Kasumi-1 (cell line): ENCODE measurements at regions not wholly inside any gene's neighbourhood (a gene's known extent, or its start where the extent isn't known, plus 50 kb on each side); places are given as distances from the start of the nearest gene placed in this dataset.

ENCODE experiments used
- DNase-seq, 2 experiments: peaks; one replicate each; lab custom pipeline; 2025; lab: John Stamatoyannopoulos, UW

DNA sequence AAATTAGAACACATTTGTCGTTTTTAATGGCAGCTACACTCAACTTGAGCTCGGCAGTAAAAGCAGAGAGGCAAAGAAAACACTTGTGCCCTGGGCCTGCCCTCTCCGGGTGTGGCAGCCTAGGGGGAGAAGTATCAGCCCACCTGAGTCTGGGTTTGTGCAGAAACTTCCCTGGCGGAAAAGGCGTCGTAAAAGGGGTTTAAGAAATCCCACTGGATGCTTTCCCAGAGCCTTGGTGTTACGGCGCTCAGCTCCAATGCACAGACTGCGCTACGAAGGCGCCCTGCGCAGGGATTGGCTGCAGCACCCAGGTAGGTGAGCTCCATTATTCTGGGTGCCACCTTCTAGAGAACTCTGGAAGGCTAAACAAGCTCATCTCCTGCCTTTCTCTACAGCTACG lies 461.5 kb upstream of the NR2F2 start:
- DNase-seq, result no peak

DNA sequence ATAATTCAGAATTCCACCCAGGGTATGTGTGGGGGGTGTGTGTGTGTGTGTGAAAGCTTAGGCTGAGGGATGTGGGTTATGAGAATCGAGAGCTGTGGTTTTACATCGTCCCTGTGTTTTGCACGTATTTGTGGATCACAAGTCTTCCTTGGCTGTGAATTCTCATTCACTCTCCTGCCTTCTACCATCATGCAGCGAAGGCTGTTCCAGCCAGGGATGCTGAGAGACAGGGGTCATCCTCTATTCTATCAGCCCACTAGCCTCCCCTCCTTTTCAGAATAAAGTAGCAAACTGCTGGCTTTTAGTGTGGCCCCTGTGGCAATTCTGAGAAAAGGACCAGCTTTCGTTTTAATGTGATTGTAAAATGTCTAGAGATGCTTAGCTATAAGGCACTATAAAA lies 460.6 kb upstream of the NR2F2 start:
- no peak for DNase-seq

DNA sequence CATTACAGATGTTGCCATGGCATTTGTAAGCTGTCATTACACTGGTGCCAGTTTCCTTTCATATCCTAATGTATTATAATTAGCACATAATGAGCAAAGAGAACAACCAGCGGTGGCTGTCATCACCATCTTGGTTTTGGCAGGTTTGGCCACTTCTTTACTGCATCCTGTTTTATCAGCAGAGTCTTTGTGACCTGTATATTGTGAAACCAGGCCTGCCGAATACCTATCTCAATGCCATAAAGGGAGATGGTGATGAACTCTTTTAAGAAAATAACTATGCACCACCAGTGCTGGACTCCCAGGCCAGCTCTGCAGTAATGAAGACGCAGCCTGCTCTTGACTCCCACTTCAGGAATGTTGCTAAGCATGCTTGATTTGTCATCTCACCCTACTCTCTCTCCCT lies 458.1 kb upstream of the NR2F2 start:
- DNase-seq, result no peak

DNA sequence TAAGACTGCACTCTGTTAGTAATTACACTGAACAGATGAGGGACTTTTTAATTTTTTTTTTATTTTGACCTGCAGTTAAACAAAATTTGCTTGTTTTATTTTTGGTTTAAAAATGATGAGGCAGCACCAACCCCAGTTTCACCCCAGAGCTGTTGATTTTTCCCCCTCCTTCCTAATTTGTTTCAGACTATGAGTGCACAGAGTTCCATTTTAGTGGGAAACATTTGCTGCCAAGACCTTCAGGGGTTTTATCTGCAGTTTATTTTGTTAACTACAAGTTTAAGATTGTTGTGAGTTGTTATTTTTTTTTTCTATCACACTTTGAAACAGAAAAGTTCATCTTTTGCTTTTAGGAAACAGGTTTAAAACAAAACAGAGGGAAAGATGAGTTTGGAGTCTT lies 455.9 kb upstream of the NR2F2 start:
- no peak for DNase-seq

DNA sequence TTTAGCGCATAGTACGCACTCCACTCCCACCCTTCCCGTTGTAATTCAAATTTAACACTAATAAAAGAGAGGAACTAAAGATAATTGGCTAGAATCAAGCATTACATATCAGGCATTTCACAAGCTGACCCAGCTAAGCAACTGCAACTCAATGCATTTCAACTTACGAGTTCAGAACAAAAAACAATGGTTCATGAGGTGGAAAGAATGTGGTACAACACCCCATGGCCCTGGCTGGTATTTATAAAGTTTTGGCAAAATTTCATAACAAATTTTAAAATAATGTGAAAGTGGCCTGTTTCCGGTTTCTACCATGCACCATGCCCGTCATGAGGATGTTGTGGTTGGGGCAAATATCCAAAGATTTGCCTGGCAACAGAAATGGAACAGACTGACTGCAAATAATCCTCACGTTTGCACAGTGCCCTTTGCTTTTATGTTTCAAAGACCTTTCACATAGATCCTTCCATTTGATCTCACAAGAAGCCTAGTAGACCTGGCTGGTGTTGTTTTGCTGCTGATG lies 455.3 kb upstream of the NR2F2 start:
- DNase-seq, result peak; percentile 40 to 57

DNA sequence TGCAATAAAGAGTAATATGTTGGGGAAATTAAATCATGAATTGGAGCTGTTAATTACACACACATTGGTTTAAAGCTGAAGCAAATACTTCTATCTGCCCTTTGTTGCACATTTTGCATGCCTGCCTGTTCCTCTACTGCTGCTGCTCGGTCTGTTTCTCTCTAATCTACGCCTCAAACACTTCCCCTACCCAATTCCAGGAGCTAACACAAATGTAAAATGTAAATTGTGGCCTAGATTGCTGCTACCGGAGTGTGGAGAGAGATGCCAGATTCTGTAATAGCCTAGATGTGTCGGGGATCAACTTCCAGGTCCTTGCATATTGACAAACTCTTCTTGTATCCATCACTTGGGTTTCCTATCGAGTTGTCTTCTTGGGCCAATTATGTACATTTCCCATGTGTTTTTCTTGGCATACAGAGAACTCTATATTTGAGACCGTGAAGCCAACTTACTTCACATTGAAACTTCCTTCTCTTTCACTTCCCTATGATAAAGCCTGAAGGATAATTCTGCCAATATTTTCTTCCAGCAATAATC lies 450.4 kb upstream of the NR2F2 start:
- no peak for DNase-seq

DNA sequence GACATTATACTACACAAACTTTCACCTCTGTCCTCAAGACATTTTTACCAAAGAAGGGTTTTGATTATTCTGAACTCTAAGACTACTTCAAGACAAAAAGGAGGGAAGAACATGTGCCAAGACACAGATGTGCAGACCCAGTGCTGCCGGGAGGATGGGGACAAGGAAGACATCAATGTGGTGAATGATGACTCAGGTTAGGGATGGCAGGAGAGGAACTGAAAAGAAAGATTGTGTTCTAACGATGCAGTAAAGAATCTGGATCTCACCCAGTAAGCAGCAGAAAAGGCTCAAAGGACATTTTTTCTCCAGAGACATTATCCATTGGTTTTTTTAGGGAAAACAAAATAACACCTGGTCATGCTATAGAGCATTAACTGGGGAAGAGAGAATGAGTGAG lies 449.9 kb upstream of the NR2F2 start:
- no peak for DNase-seq

DNA sequence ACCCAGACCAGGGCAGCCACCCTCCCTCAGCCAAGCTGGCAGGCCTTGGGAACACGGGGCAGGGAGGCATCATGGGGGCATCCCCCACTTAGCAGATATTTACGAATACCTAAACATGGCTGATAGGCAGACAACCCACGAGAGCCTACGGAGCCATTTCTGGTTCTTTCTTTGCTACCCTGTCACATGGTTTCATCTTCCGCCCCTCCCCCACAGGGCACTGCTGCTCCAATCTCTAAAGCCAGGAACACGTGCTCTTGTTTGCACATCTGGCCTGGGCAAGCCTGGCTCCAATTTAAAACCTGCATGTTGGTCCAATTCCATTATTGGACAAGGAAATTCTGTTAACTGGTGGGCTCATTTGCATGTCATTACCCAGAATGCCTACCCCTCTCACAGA lies 447.4 kb upstream of the NR2F2 start:
- no peak for DNase-seq

DNA sequence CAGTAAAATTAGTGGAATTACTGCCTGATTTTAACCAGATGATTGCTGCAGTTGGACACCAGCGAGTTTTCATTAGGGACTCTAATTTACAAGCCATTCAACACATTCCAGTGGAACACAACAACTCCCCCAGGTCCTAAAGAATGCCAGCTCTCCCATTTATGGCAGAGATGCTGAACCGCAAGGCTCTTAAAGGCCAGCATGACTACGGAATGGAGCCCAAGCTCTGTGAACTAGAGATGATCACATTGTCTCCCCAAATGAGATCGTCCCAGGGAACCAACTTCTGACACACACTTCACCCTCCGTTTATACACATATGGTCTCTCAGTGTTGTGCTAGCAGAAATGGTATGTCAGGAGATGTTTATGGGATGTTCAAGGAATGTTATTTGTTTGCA lies 446.2 kb upstream of the NR2F2 start:
- no peak for DNase-seq

DNA sequence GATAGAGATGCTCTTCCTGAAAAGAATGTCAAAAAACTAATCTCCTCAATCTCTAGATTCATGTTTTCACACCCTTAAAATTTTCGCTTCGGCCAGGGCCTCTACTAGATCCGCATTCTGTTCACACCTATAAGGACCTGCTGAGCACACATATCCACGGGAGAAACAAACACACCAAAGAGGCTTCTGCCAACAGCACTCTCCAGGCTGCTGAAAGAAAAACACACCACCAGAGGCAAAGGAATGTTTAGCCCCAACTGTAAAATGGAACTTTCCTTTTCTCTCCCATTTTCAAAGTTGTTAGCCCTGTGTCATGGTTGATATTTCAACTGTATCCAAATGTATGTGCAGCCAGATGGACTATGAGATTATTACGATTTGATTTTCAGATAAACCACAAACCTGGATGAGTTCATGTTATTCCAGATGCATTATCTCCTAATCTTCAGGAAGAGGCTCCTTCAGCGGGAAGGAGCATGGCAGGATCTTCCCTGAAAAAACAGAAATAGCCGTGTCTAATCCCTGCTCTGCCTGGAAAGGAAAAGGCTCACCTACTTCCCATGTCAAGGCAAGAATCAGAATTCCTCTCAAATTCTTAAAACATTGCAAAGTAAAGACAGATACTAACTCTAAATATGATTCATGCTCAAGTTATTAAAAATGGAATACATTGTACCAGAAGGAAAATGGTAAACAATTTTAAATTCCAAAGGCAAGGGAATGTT lies 442.7 kb upstream of the NR2F2 start:
- no peak for DNase-seq

DNA sequence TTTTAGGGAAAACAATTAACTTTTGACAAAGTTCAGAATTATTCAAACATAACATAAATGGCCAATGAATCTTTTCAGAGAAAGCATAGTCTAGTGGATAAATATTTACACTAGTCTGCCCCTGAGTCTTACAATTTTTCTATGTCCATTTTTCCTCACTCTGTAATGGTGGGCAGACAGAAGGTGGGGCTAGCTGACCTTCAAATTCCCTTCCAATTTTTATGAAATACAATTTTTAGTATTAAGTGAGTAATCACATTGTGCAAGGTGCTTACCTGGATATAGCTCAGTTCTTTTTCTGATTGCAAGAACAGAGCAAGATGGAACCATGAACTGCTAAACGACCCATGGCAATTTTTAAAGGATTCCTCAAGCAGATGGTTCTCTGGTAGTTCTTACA lies 441.7 kb upstream of the NR2F2 start:
- DNase-seq, result no peak

DNA sequence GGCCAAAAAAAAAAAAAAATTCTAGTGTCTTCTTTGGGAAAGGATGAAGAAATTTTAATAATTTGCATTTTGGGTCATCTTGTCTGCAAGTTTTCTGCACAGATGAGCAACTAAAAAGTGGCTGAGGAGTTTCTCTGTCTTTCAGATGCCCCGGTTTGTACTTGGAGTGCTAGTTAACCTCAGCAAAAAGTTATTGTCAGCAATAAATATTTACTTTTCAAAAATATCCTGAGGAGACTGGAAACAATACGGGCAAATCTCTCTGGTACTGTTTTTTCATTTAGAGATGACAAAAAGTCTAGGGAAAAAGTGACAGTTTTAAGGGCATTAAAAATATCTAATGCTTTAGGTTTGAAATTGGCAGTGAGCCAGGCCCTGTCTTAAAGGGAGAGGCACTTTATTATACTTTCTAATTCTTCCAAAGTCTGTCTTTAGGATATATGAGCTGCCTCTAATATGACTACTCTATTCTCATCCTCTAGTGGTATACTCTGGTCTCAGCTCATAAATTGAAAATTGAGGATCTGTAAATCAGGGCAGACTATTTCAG lies 436.0 kb upstream of the NR2F2 start:
- no peak for DNase-seq

DNA sequence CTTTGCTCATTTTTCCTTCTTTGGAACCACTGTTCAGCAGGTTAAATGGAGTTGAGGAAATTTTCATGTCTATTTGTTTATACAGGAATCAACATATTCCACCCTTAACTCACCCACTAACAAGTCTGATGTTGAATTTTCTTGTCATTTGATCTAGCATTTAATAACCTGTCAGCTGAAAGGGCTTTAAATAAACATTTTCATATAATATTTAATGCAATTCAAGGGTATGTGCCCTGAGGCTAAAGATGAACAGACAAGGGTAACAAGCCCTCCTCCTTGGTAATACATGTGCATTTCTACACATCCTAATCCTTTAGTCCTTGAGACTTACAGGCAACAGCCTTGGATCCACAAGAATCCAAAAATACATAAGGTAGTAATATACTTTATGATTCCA lies 435.0 kb upstream of the NR2F2 start:
- no peak for DNase-seq

DNA sequence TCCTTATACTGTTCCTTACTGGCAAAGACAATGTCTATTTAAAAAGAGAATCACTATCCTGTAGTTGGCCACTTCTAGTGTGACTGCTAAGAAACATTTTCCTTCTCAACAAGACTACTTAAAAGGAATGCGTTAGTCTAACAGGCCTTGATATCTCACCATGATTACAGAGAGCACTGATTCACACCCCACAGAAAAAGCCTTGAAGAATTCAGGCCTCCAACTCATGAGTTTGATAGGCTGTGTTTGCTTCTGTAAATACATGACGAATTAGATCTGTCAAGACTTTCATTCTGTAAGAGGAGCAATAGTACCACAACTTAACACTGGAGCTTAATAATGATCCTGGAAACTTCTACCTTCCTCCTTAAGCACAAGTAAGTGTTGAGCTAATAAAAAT lies 432.8 kb upstream of the NR2F2 start:
- no peak for DNase-seq

DNA sequence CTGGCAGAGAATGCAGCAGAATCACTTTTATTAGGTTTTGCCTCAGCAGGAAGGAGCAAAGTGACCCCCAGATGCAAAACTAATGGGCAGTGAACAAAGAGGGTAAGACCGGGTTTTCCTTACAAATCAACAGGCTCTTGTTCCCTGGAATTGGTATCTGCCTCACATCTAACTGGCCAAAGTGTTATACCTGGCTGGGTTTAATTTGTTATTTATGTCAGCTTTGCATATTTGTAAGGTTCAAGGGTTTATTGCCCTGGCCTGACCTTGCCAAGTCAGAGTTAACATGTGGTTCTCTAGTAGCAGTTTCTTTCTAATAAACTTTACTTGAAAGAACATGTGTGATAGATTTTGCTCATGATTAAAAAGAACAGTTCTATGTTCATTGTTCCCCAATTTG lies 431.7 kb upstream of the NR2F2 start:
- no peak for DNase-seq

DNA sequence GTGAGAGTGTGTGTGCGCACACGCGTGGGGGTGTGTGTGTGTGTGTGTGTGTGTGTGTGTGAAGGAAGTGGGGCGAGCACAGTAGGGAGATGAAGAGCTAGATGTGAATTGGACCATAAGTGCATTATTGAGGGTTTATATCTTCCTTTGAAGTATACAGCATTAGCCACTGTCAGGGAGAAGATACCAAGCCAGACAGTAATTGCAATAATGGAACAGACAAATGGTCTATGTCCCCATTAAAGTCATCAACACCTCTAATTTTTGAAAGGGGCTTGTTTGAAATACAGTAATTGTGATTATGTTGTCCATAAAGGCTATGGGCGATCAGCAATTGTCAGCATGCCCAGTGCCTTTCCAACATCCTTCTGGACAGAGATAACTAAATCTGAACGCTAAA lies 429.2 kb upstream of the NR2F2 start:
- DNase-seq, result no peak

DNA sequence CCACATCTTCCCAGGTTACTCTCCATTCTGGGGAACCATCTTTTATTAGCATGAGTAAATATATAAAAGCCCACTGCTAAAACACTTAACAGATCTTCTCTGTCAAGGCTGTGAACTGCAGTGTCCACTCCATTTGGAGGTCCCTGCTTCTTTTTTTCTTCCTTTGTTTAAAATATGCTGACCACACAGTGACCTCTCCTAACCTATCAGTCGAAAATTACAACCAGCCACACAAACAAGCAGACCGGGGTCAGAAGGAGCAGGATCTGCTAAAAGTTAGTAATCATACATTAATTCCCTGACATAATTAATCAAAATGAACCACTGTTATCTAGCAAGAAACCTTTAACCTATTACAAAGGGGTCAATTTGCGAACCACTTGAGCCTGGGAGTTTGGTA lies 427.9 kb upstream of the NR2F2 start:
- DNase-seq, result no peak

DNA sequence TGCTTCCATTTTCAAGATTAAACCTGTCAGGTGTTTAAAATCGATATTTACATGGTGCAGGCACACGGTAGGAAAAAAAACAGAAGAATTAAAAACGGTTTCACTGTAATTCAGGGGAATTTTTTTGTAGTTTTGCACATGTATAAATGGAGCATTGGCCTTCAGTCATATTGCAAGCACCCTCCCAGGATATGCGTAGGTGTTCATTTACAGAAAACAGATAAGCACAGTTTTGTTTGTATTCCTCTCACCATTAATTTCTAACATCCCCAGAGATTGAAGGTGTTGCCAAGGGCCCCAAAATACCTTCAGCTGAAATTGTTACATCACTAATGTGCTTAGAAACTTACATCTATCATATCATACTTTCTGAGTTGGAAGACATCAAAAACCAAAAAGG lies 427.1 kb upstream of the NR2F2 start:
- DNase-seq, result no peak

DNA sequence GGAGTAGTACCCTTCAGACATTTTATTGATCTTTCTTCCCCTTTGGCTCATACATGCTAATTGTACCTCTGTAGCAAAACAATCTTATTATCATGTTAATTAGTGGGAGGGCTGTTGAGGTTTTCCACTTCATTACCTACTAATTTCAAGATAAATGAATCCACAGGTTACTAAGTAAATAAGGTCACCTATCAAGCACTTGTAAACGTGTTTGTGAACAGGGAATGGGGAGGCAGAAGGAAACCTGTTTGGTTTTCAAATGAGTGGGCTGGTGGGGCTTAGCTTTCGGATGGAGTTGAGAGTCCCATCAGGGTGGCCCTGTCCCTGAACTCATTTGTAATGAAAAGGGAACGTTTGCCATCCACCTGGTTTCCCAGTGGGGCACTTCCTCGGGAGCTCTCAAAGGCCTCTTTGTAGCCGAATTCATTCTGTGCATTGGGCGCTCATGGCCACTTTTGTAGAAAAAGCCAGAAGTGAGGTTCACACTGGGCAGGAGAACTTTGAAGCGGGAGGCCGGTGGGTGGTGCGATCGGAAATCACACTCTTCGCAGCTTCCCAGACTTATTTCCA lies 419.8 kb upstream of the NR2F2 start:
- no peak for DNase-seq

DNA sequence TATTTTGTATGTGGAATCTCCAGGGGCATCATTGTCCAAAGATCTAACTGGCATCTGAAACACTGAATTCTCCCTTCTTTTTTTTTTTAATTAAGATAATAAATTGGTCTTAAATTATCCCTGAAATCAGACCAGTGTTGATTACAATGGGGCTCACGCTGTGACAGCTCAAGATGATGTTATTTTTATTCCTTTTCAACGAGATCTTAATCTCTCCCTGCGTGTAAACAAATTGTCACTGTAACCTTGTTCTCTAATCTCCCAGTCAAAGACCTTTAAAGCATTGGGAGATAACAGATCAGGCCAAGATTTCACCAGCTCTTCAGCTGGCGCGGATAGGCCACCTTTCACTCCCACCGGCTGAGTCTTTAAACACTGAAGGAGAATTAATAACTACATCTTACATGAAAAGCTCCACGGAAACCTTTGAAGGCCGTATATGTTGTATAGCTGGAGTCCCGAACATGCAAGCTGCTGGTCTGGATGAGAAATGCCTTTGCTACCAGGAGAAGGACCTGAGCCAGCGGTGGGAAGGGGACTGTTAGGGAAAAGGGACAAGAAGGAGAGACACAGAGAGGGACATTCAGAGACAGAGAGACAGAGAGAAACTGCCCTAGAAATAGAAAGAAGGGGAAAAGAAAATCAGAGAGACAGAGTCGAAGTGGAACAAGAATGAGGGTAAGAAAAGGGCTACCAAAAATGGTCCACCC lies 418.8 kb upstream of the NR2F2 start:
- DNase-seq, result no peak

DNA sequence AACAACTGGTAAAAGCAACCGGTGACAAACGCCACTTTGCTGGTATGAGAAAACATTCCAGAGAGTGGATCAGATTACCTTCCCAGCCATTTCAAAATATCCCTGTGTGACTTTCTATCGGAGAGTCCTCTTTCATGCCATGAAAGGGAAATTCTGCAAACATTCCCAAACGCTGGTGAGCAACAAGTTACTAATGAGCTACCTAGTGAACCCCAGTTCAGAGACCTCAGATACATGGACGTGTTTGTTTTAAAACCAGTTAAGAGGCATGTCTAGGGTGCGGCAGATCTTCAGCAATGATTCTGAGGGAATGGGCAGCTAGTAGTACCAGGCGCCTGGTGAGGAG lies 418.2 kb upstream of the NR2F2 start:
- DNase-seq, result no peak

DNA sequence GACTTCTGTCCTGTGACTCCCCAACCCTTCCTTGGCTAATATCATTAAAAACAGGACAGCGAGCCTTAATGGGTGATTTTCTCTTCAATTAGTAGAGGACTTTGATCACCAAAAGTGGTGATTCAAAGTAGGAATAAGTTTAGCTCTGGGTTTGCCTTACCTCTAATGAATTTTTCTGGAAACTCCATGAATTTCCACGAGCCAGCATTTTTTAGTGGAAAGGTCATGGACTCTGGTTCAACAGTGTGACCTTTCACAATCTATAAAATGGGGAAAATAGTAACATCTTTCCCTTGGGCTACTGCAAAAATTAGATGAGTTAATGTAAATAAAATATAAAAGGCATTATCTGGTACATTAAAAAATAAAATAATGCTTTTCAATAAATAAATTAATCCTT lies 417.8 kb upstream of the NR2F2 start:
- no peak for DNase-seq

DNA sequence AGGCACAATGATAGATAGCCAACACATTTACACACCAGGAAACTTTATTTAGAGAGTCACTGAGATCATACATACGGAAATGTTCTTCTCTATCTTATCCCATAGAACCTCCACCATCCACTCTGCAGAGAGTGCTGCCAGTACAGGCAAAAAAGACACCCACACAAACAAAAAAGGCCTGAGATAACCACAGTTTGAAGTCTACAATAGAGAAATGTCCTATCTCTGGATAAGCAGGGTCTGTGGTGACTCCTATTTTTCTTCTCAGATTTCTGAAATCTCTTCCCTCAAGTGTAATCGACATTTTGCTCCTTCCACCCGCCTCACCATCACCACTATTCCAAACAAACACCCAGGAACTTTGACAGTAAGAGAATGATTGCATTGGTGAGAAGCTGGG lies 413.9 kb upstream of the NR2F2 start:
- DNase-seq, result no peak
